GM18507 (cell line): ENCODE measurements at regions not wholly inside any gene's neighbourhood (a gene's known extent, or its start where the extent isn't known, plus 50 kb on each side); places are given as distances from the start of the nearest gene placed in this dataset.

Source experiments
- DNase-seq: peaks from one replicate; pipeline ENCODE4 v3.0.0; 2011; ENCODE audit warnings: low read depth; ENCODE audit not compliant: insufficient read length; ENCODE audit errors: extremely low spot score
- FAIRE-seq: peaks from 2 replicates; lab custom pipeline; 2011; peaks lifted over from hg19 to GRCh38; lab: Jason Lieb, UNC

DNA sequence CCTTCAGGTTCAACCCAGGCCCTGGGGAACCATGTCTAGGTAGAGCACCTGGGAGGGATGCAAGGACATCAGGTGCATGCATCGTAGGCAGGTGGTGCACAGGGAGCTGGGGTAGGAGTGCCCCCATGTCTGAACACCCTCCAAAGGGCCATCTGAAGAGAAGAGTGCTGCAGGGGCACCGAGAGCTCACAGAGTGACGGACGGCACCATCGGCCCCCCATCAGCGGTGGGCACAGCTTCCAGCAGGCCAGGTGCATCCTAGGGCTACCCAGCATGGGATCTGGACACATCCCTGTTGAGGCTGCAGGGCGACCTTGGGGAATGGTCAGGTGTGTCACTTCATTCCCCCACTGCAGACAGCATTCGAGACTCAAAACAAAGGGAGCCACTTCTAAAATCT, 138.3 kb upstream of the CDH4 start:
- FAIRE-seq (no peak), DNase-seq (no peak)

DNA sequence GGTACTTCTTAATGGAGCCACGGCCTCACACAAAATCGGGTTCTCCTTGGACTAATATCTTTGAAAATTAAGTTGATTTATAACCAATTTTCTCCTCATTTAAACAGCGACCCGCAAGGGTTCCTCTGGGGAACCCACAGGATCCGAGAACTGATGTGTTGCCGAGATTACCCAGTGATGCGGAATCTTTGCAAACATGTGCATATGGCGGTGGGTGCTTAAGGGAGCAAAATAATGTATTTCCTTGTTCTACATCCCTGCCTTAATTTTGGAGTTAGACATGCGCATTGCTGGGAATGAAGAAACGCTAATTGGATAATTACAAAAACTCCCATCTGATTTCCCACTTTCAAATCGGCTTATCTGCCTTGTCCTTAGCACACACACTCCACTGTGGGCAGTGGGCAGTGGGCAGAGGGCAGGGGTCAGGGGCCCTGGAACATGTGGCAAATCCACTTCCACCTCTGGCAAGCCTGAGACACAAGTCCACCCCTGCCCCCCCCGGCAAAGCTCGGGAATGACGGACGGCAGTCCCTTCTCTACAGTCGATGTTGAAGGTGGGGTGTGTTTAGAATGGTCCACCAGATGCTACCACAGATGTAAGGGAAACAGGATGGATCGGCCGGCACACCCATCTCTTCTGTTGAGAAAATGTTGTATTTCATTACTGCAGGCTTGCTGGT, 137.4 kb upstream of the CDH4 start:
- no peak for FAIRE-seq
- DNase-seq: no peak

DNA sequence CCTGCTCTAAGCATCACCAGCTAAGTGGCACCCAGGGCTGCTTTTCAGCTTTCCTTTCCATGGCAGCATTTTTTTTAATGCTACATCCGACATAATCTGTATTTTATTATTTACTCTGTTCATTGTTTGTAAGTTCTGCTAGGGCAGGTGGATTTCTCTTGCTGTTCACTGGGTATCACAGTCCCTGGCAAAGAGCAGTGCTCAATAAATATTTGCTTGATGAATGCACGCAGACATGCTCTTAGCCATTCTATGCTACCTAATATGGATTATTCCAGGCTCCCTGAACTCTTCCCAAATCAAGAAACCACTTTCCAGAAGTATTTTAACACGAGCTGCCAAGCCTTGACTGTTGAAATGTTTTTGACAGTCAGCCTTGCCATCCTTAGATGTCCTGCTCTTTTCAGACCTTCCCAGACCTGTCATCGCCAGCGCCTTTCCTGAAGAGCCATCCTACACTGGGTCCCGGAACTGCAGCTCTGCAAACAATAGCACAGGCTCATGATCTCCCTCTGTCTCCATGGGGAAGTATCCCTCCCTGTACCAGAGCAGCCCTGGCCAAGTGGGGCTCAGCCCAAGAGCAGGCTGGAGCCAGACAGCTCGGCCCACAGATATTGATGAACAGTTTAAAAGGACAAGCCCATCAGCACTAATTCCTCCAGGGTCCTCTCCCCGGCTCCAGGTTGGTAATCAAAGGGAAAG, 136.5 kb upstream of the CDH4 start:
- DNase-seq (no peak), FAIRE-seq (no peak)

DNA sequence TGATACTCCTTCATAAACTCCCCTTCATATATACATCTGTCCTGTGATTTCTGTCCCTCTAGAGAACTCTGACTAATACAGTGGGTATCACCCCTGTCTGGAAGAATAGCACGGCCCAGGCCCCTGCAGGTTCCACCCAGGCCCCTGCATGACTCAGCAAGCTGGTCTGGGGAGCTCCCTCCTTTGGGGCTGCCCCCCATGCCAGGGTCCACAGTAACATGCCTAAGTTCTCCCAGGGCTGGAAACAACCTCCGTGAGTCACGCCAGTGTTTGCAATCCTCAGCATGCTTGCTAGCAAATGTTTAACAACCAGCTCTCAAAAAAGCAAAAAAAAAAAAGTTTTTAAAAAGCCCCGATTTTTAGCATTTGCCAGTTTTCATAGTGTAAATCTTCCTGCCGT, 134.3 kb upstream of the CDH4 start:
- no peak for DNase-seq
- no peak for FAIRE-seq

DNA sequence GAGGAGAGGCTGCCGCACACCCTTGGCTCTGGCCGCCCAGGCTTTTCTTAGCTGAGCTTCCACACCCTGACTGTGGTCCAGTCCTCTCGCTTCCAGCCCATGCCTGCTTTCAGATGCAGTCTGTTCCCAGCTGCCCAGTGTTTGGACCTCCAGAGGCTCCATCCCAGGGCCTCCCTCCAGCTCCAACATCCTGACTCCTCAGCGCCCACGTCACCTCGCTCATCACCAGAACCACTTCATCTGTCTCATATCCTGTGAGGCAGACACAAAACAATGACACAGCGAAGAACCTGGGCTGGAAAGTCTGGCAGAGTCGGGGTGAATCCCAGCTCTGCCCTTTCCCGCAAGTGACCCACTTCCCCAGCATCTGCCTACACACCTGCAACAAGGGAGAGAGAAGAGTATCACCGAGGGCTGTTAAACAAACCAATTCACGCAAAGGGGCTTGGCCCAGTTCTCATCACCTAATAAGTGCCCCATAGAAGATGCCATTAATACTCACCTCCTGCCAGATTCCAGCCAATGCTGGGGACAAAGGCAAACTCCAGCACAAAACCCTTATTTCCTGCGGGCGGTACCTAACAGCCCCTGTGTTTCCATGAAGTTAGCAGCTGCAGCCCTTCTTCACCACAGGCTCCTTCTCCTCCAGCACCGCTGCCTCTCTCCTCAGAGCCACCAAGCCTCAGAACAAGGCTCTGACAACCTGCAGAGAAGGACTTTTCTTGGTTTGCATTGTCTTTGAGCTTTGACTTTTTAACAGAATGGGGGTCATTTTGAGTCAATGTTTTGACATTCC, 133.4 kb upstream of the CDH4 start:
- DNase-seq (no peak), FAIRE-seq (no peak)

DNA sequence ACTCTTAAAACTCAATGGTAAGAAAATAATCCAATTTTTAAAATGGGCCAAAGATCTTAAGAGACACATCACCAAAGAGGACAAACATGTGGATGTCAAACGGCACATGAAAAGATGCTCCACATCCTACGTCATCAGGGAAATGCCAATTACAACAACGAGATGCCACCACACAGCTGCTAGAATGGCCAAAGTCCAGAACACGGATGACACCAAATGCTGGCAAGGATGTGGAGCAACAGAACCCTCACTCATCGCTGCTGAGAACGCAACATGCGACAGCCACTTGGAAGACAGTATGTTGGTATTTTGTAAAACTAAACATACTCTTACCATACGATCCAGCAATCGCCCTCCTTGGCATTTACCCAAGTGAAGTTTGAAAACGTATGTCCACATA, 132.8 kb upstream of the CDH4 start:
- FAIRE-seq: no peak

DNA sequence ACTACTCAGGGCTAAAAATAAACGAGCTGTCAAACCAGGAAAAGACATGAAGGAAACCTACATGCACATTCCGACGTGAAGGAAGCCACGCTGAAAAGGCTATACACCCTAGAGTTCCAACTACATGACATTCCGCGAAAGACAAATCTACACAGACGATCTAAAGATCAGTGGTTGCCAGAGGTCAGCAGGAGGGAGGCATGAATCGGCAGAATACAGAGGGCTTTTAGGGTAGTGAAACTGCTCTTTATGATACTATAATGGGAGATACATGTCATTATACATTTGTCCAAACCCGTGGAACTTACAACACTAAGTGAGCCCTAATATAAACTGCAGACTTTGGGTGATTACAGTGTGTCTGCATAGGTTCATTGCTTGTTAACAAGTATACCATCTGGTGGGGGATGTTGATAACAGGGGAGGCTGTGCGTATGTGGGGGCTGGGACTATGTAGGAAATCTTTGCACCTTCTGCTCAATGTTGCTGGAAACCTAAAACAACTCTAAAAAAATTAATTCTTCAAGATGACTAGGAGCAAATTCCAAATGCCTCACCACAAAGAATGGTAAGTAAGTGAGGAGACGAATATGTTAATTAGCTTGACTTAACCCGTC, 132.2 kb upstream of the CDH4 start:
- FAIRE-seq (no peak), DNase-seq (no peak)

More for the DNA sequence above, 132.8 kb upstream of the CDH4 start:
- DNase-seq: no peak

DNA sequence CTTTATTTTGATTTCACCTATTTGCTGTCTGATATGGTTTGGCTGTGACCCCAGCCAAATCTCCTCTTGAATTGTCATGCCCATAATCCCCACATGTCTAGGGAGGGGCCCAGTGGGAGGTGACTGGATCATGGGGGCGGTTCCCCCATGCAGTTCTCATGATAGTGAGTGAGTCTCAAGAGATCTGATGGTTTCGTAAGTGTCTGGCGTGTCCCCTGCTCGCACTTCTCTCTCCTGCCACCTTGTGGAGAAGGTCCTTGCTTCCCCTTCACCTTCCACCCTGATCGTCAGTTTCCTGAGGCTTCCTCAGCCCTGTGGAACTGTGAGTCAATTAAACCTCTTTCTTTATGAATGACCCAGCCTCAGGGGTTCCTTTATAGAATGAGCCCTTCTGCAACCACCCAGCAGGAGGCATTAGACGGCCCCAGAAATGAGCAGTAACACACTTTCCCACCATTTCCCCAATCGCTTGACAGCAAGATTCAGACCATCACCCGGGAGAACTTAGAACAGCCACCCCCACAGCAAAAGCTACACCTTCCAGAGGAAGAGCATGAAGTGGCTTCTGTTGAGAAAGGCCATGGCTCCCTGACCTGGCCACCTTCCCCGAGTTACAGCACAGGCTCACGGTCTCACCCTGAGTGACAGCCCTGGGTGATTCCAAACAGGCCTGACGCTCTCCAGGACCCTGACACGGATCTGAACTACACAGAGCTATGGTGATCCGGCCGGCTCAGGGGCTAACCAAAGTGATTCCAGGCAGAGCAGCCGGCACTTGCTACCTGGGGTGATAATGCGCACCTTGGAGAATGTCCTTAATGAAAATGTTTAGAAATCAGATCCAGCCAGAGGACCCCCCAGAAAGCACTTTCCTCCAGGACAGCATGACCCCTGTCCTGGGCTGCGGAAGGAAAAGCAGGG, 131.2 kb upstream of the CDH4 start:
- FAIRE-seq: no peak
- no peak for DNase-seq

DNA sequence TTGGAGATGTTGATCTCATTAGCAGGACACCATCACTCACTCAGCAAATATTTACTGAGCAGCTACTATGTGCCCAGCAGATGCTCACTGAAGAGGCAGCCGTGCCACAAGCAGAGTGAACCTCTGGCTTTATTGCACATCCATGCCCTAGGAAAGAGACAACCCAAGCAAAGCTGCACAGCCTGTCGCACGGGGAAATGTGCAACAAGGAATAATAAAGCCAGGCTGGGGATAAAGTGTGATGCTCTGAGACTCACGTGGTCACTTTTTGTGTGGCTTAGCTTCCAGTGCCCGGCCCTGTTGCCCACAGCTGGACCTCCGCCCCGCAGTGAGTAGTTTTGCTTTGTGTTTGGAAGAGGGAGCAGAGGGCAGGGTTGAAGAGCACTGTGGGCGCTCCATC, 130.4 kb upstream of the CDH4 start:
- FAIRE-seq (no peak), DNase-seq (no peak)

DNA sequence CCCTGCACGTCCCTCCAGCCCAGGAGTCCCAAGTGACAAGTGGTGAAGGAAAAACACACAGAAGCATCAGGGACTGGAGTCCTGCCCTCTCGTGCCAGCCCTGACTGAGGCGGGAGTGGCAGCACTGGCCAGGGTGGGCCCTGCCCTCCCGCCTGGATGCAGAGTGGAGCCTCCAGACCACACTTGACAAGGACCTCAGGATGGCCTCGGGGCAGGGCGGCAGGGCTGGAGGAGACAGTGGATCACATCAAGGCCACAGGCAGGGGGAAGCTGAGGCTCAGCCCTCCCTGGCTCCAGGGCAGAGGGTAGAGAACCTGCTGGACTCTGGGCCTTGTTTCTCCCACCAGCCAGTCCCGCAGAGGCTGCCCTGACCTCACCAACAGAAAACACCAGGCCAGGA, 128.8 kb upstream of the CDH4 start:
- DNase-seq (no peak), FAIRE-seq (no peak)

DNA sequence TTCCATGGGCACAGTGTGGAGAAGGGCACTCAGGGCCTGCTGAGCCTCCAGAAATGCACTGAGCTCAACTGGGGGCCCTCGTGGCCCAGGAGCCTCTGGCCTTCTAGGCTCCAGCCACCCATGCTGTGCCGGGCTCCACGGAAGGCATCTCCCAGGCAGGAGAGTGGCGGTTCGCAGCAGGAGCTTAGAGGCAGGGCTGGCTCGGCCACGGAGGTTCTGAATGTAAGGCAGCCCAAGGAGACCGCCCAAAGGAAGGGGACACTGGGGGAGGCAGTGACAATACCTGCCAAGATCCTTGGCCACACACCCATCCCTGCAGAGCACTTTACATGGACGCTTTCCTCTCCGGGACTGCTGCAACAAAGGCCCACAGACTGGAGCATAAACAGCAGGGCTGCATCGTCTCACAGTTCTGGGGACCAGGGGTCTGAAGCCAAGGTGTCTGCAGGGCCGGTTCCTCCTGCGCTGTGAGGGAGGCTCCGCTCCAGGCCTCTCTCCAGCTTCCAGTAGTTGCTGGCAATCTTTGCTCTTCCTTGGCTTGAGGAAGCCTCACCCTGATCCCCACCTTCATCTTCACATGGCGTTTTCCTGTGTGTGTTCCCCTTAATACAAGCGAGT, 128.2 kb upstream of the CDH4 start:
- FAIRE-seq (no peak), DNase-seq (no peak)

DNA sequence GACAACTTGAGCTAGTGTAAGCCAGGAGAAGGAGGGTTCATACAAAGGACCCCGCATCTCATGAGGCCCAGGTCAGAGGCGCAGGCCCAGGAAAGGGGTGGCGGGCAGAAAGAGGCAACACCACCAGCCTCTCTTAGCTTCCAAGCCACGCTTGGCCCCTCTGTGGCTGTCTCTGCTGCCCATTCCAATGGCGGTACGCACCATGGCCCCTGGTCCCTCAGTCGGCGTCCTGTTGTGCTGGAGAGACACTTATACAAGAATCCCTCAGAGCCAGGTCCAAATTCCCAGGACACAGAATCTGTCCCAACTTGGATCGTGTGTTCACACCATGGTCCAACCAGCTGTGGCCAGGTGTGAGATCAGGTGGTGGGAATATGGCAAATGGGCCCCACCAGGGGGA, 127.0 kb upstream of the CDH4 start:
- DNase-seq (no peak), FAIRE-seq (no peak)

DNA sequence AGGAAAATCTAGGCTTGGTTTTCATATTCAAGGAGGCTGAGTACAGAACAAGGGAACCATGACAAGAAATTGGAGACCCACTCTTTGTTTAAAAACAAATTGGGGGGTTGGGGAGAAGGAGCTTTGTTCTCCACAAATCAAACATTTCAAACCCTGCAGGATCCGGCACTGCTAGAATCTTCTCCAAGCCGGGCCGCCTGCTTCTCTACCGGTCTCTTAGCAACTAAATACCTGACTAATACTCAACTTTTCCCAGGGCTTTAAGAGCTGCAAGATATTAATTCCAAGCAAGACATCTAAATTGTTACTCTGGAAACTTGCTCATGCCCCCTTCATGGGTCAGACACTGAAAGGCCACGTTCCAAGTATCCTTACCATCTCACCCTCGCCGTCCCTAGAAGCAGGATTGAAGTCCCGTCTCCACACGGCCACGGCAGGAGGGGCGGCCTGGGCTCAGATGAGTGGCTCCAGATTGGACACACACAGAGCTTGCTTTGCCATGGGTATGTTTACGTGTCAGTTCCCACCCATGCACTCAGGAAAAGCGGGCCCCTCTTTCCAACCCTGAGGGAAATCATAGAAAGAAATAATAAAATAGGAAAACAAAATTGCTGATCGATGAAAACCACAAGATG, 126.4 kb upstream of the CDH4 start:
- FAIRE-seq (no peak), DNase-seq (no peak)

DNA sequence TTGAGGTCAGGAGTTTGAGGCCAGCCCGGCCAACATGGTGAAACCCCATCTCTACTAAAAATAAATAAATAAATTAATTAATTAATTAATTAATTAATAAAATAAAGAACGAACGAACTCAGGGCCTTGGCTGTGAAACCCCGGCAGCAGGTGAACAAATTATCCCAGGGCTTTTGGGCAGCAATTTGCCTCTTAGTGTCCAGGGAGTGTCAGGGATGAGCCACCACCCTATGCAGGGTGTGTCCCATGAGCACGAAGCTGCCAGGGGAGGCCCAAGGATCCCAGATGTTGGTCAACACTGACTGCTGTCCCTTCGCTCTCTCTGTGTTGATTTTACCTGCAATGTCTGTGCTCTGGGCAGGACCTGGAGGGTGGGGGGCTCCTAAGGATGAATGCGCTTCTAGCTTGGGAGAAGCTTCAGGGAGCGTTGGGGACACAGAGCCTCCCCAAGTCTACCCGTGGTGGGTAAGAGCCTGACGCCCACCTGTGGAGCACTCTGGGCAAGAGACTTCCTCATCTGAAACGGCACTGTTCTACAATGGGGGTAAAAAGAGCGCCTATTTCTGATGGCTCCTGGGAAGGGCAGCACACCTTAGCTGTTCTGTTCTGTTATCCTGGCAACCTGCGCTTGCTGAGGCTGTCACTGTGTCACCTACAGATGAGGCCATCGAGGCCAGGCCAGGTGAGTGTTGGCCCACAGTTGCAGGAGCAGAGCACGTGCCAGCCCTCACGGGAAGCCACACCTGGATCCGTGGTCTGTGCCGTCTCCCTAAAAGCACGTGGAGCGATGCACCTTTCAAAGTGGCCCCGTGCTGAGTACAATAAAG, 125.5 kb upstream of the CDH4 start:
- no peak for DNase-seq
- FAIRE-seq: no peak

DNA sequence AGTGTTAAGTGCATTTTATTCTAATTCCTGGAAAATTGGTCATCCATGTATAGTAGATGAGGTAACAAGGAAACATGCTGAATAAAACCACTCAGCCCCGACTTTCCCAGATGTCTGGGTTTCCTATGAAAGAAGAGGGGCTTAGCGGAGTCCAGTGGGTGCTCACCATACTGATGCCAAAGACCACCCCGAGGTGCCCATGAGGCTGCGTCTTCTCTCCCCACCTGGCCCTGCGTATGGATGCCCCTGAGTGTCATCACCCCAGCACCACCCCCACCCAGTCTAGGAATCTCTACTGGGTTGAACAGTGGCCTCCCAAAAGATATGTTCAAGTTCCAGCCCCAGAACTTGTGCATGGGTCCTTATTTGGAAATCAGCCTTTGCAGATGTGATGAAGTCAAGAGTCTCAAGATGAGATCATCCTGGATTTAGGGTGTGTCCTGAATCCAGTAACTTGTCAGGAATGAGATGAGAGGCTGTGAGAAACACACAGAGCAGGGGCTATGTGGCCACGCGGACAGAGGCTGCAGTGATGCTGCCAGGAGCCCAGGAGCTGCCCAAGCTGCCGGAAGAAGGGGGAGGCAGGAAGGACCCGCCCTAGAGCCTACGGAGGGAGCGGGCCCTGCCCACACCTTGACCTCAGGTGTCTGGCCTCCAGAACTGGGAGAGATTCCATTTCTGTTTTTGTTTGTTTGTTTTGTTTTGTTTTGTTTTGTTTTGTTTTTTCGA, 124.6 kb upstream of the CDH4 start:
- DNase-seq (no peak), FAIRE-seq (no peak)

DNA sequence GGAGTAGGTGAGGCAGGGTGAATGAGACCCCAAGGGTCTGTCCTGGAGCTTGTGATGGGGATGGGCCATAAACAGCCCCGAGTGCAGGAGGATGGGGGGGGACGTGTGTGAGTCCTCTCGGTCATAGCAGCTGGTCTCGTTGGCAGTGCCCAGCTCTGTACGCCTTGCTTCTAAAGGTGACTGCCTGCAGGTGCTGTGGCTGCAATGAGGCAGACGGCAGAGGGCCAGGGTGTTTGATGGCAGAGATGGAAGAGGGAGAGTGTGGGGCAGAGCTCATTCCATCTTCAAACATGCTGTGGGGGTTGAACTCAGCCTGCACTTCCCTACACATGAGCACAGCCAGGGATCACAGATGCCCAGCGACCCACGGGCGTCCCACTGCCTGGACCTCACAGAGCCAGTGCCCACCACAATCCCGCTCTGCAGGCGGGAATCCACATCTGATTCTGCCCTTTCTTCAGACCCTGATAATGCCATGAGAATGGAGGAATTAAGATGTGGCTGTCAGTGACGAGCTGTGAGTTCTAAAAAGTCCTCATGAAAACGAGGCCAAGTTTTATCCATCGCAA, 123.3 kb upstream of the CDH4 start:
- FAIRE-seq: no peak
- DNase-seq: no peak

DNA sequence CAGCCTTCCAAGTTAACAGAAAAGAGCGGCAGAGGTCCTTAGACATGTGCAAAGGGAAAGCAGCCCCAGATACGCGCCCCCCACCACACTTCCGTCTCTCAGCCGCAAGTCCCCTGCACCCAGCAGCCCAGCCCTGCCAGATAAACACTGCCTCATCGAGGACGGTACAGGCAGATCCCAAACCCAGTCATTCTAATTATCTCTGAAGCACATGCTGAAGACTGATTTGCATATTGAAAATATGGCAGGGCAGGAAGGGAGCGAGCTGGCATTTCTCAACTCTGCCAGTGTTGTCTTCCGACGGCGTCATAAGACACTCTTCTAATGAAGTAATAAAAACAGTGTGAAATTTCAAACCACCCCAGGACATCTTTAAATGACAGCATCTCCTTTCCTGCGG, 122.8 kb upstream of the CDH4 start:
- FAIRE-seq (no peak), DNase-seq (no peak)
